Stomach (tissue), 8 donors: ENCODE measurements at regions not wholly inside any gene's neighbourhood (a gene's known extent, or its start where the extent isn't known, plus 50 kb on each side); places are given as distances from the start of the nearest gene placed in this dataset.

Experiments used
- DNase-seq, 2 donors: peaks; one replicate each; pipeline versions ENCODE4 v3.0.0 to v3.0.0-alpha.2; 2013 to 2019
- H3K27ac ChIP-seq, 5 donors: fragments of 200-600 bp in 4 of 5; sonication (generic) in 4 of 5; one replicate each; pipeline ENCODE4 v1.5.1; 2013 to 2019; ENCODE audit warnings: mild to moderate bottlenecking in 1 of 5, moderate library complexity in 1 of 5
- H3K27me3 ChIP-seq, 3 donors: fragments of 200-600 bp; sonication (generic); one replicate each; pipeline ENCODE4 v1.5.1; 2017 to 2019; ENCODE audit warnings: mixed run types in 1 of 3
- H3K36me3 ChIP-seq, 4 donors: fragments of 200-600 bp; sonication (generic); 1 replicate in 3 of 4; 2 replicates in 1 of 4; pipeline ENCODE4 v1.5.1; 2016 to 2019
- H3K4me1 ChIP-seq, 4 donors: fragments of 200-600 bp; sonication (generic); one replicate each; pipeline ENCODE4 v1.5.1; 2016 to 2019
- H3K4me3 ChIP-seq, 4 donors: fragments of 200-600 bp; sonication (generic) in 3 of 4; one replicate each; pipeline ENCODE4 v1.5.1; 2016 to 2019; ENCODE audit warnings: mild to moderate bottlenecking in 1 of 4
- H3K9me3 ChIP-seq, 4 donors: fragments of 200-600 bp; sonication (generic); one replicate each; pipeline ENCODE4 v1.5.1; 2016 to 2019
- CTCF ChIP-seq, 7 experiments: fragments of 450-650 bp in 4 of 7; fragments of 200-600 bp in 3 of 7; sonication (generic) in 3 of 7; IDR thresholded peaks; one replicate each; pipeline ENCODE4 v1.5.1; 2016 to 2019; ENCODE audit warnings: antibody characterized with exemption in 7 of 7, control low read depth in 2 of 7, mild to moderate bottlenecking in 1 of 7
- EP300 ChIP-seq: sonication (generic); formaldehyde crosslinking; IDR thresholded peaks from one replicate; pipeline ENCODE4 v1.6.1; 2017; ENCODE audit warnings: antibody characterized with exemption
- POLR2A ChIP-seq, 4 donors: fragments of 450-650 bp; IDR thresholded peaks; one replicate each; pipeline ENCODE4 v1.6.1; 2016; ENCODE audit warnings: antibody characterized with exemption in 4 of 4, control low read depth in 2 of 4, mild to moderate bottlenecking in 1 of 4, moderate library complexity in 1 of 4
- POLR2AphosphoS5 ChIP-seq, 3 donors: sonication (generic); formaldehyde crosslinking; IDR thresholded peaks; one replicate each; pipeline ENCODE4 v1.6.1; 2016; ENCODE audit warnings: antibody characterized with exemption in 3 of 3
- WGBS, 5 donors: extraction: QIAGEN DNeasy Blood & Tissue Kit in 3 of 5; methylation state at CpG; one replicate each; pipeline versions ENCODE4 v1.1.5 to v1.1.7; 2013 to 2018; 5-methylcytosine and 5-hydroxymethylcytosine counted together
- intact Hi-C: fragments of 100-400 bp; cut with DNase I; formaldehyde crosslinking; loops from one replicate; pipeline ENCODE4 v1.15.1; 2023; ENCODE audit warnings: low total_unique reads
- donor health status: healthy with polysubstance abuse.
- donor health status: Bipolar disorder and iron deficiency.
- donor health status: healthy.

- DNase-seq: no peak
- Histone ChIP-seq H3K9me3 (peaks cover 0 to 20% (median 3%) of the 10 kb centered on the region in 4 donors), H3K36me3 (no peaks in the 10 kb centered on the region), H3K4me3 (no peak overlapping the region), H3K4me1 (no peaks in the 10 kb centered on the region), H3K27ac (no peak overlapping the region), H3K27me3 (no peaks in the 10 kb centered on the region)
- 80 to 100% (median 91%) methylated on average over 1 of the region's 1 CpG for WGBS, 5 donors
- no peak for TF ChIP-seq EP300
- TF ChIP-seq CTCF (IDR thresholded peaks at IDR 0.05): no peak
- no peak for TF ChIP-seq POLR2AphosphoS5 (IDR thresholded peaks at IDR 0.05)
- no peak for TF ChIP-seq POLR2A (IDR thresholded peaks at IDR 0.05)
- intact Hi-C loops: no loop called here
Observed at GRCh38 chrX:114332766-114333165, 251.1 kb upstream of the HTR2C start.

GRCh38 chrX:114334473-114334982 is 249.4 kb upstream of the HTR2C start:
- no peak overlapping the region for H3K27ac ChIP-seq
- no peak for TF ChIP-seq POLR2AphosphoS5 (IDR thresholded peaks at IDR 0.05)
- no peak for TF ChIP-seq EP300
- no peak for TF ChIP-seq POLR2A (IDR thresholded peaks at IDR 0.05)
- TF ChIP-seq CTCF (IDR thresholded peaks at IDR 0.05): no peak
- intact Hi-C loops: no loop called here
- WGBS, 5 donors: 54 to 87% (median 72%) methylated on average over 2 to 4 of the region's 4 CpGs
- no peaks in the 10 kb centered on the region for H3K27me3 ChIP-seq
- no peaks in the 10 kb centered on the region for H3K36me3 ChIP-seq
- no peak overlapping the region for H3K4me3 ChIP-seq
- H3K9me3 ChIP-seq: peaks cover 0 to 20% (median 3%) of the 10 kb centered on the region in 4 donors
- DNase-seq: no peak
- H3K4me1 ChIP-seq: no peaks in the 10 kb centered on the region

- peaks cover 0 to 11% (median 2%) of the 10 kb centered on the region in 4 donors for H3K9me3 ChIP-seq
- no peak overlapping the region for H3K4me3 ChIP-seq
- H3K27ac ChIP-seq: no peak overlapping the region
- intact Hi-C loops: no loop called here
- H3K27me3 ChIP-seq: no peaks in the 10 kb centered on the region
- no peak for DNase-seq
- no peak for TF ChIP-seq EP300
- TF ChIP-seq POLR2AphosphoS5 (IDR thresholded peaks at IDR 0.05): no peak
- no peak for TF ChIP-seq CTCF (IDR thresholded peaks at IDR 0.05)
- no peak for TF ChIP-seq POLR2A (IDR thresholded peaks at IDR 0.05)
- no peaks in the 10 kb centered on the region for H3K4me1 ChIP-seq
- WGBS, 5 donors: 85 to 97% (median 93%) methylated on average over 2 of the region's 2 CpGs
- no peaks in the 10 kb centered on the region for H3K36me3 ChIP-seq
Observed at GRCh38 chrX:114338870-114339269, 245.0 kb upstream of the HTR2C start.

- WGBS, 5 donors: 31 to 73% (median 62%) methylated on average over 3 of the region's 3 CpGs
- intact Hi-C loops: no loop called here
- H3K4me1 ChIP-seq: no peaks in the 10 kb centered on the region
Observed at GRCh38 chrX:114344756-114345349, 239.0 kb upstream of the HTR2C start.

More at GRCh38 chrX:114344756-114345349, 239.0 kb upstream of the HTR2C start:
- DNase-seq: peak in 1 of 2 donors; percentile 41
- Histone ChIP-seq H3K9me3 (no peaks in the 10 kb centered on the region), H3K27ac (no peak overlapping the region), H3K36me3 (no peaks in the 10 kb centered on the region), H3K27me3 (peaks cover 0 to 11% (median 0%) of the 10 kb centered on the region in 3 donors), H3K4me3 (no peak overlapping the region)
- peak in 4 of 7 experiments; percentile 17 to 52 (median 34) for TF ChIP-seq CTCF (IDR thresholded peaks at IDR 0.05)
- TF ChIP-seq POLR2AphosphoS5 (IDR thresholded peaks at IDR 0.05): no peak
